Panc1 (cell line): ENCODE measurements at regions not wholly inside any gene's neighbourhood (a gene's known extent, or its start where the extent isn't known, plus 50 kb on each side); places are given as distances from the start of the nearest gene placed in this dataset.

ENCODE experiments used
- ATAC-seq: fragments of 200-7000 bp; cut with Tn5 transposase; 2 replicates; pipeline ENCODE4 v1.9.1; 2020; ENCODE audit warnings: mild to moderate bottlenecking, moderate library complexity
- BruUV-seq: library from RNA; stranded (reverse); fragments of 400-500 nt; replicated peaks from 2 replicates; lab custom pipeline; 2021; lab: Mats Ljungman, UMichigan
- CTCF ChIA-PET: fragments of 300-600 bp; sonication (Branson Sonifier 250); formaldehyde crosslinking; loops from one replicate; lab custom pipeline; 2022; ENCODE audit warnings: antibody characterized with exemption; lab: Charles Lee
- POLR2A ChIA-PET: fragments of 300-600 bp; sonication (Branson Sonifier 250); formaldehyde crosslinking; loops from one replicate; lab custom pipeline; 2022; ENCODE audit warnings: antibody characterized with exemption; lab: Charles Lee
- DNase-seq: peaks from one replicate; pipeline ENCODE4 v3.0.0-alpha.2; 2010; ENCODE audit warnings: low read depth, low spot score
- H3K27ac ChIP-seq: 2 replicates; pipeline ENCODE4 v1.5.1; 2011; ENCODE audit warnings: mild to moderate bottlenecking, low read length, inconsistent platforms
- H3K27me3 ChIP-seq: fragments of 200-500 bp; sonication (Bioruptor generic); 2 replicates; pipeline ENCODE4 v1.6.0; 2014; ENCODE audit warnings: low read length, inconsistent platforms; ENCODE audit not compliant: control insufficient read depth, insufficient read depth
- H3K36me3 ChIP-seq: fragments of 200-500 bp; sonication (Bioruptor generic); 2 replicates; pipeline ENCODE4 v1.5.1; 2014; ENCODE audit warnings: inconsistent platforms, mild to moderate bottlenecking, low read length, moderate library complexity; ENCODE audit not compliant: control insufficient read depth, insufficient read depth
- H3K4me1 ChIP-seq: 2 replicates; pipeline ENCODE4 v1.5.1; 2011; ENCODE audit warnings: inconsistent platforms, mild to moderate bottlenecking, low read length, moderate library complexity; ENCODE audit not compliant: control insufficient read depth, insufficient read depth
- H3K4me3 ChIP-seq, 2 experiments: 2 replicates each; pipeline ENCODE4 v1.5.1; 2011 to 2012; ENCODE audit warnings: low read depth in 2 of 2, low read length in 2 of 2, mild to moderate bottlenecking in 2 of 2, inconsistent platforms in 1 of 2, moderate library complexity in 1 of 2
- H3K9me3 ChIP-seq: fragments of 200-500 bp; sonication (Bioruptor generic); 2 replicates; pipeline ENCODE4 v1.5.1; 2014; ENCODE audit warnings: low read depth, mild to moderate bottlenecking, inconsistent platforms, low read length, moderate library complexity; ENCODE audit not compliant: control insufficient read depth, insufficient read depth
- CTCF ChIP-seq: fragments of 450-650 bp; IDR thresholded peaks from 2 replicates; pipeline ENCODE4 v1.5.1; 2017; ENCODE audit warnings: mild to moderate bottlenecking
- POLR2AphosphoS5 ChIP-seq: IDR thresholded peaks from 2 replicates; pipeline ENCODE4 v1.6.1; 2012; ENCODE audit warnings: mild to moderate bottlenecking, low read depth, low read length, moderate library complexity
- REST ChIP-seq, 2 experiments: IDR thresholded peaks; 2 replicates each; pipeline ENCODE4 v1.6.1; 2011 to 2012; ENCODE audit warnings: low read depth in 2 of 2, control low read depth in 1 of 2, low read length in 1 of 2, mild to moderate bottlenecking in 1 of 2, moderate library complexity in 1 of 2; ENCODE audit not compliant: insufficient read depth in 1 of 2
- SIN3A ChIP-seq: IDR thresholded peaks from 2 replicates; pipeline ENCODE4 v1.6.1; 2012; ENCODE audit warnings: low read depth, mild to moderate bottlenecking, low read length, moderate library complexity, borderline replicate concordance; ENCODE audit not compliant: insufficient read depth
- TCF7L2 ChIP-seq: IDR thresholded peaks from 2 replicates; pipeline ENCODE4 v1.6.1; 2011; ENCODE audit warnings: mild to moderate bottlenecking, low read depth, low read length, inconsistent platforms
- in situ Hi-C: cut with HindIII; loops from 2 replicates; pipeline ENCODE4 v1.10.0; 2016; ENCODE audit warnings: low sequenced_read_pairs, low pct_unique_long_range_greater_than_20kb
- intact Hi-C: fragments of 100-400 bp; cut with micrococcal nuclease; formaldehyde crosslinking; loops from one replicate; pipeline ENCODE4 v1.10.0; 2022; ENCODE audit not compliant: unreplicated experiment

DNA sequence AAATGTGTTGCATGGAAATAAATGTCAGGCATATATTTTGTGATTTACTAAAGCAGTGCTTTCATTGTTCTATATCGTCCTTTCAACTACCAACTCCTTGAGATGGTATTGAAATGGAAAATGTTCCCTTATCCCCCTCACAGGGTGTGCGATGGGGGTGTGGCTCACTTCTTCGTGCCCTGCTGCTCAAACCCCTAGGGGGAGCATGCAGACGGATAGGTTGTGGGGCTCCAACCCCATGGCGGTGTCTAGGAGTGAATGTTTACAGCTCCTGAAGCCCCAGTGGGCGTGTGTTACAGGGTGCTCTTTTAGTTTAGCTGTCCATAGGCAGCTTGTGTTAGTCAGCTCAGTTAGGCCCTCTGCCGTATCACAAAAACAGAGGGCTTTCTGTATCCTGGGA lies 287.7 kb upstream of the EMCN start:
- ChIA-PET POLR2A (no interaction called here), CTCF (no interaction called here)
- in situ Hi-C loops, result no loop called here

GRCh38 chr4:100804576-100805360 lies 286.9 kb upstream of the EMCN start:
- intact Hi-C loops, result no loop called here
- no peaks in the 10 kb centered on the region for H3K27me3 ChIP-seq
- H3K36me3 ChIP-seq, result no peaks in the 10 kb centered on the region
- DNase-seq (no peak), ATAC-seq (no peak)
- ChIA-PET POLR2A (no interaction called here), CTCF (no interaction called here)
- no peak overlapping the region for H3K4me3 ChIP-seq
- TF ChIP-seq SIN3A (no peak), CTCF (no peak), TCF7L2 (no peak), POLR2AphosphoS5 (no peak), REST (IDR thresholded peaks at IDR 0.05; ENCODE audit: insufficient read depth in 1 of 2, low read depth in 2 of 2, low read length in 1 of 2) (no peak)
- H3K27ac ChIP-seq, result no peak overlapping the region
- in situ Hi-C loops, result no loop called here
- H3K4me1 ChIP-seq, result no peaks in the 10 kb centered on the region
- no TSS peak for BruUV-seq
- no peaks in the 10 kb centered on the region for H3K9me3 ChIP-seq

More for the DNA sequence above, 287.7 kb upstream of the EMCN start:
- Histone ChIP-seq H3K27me3 (no peaks in the 10 kb centered on the region), H3K27ac (no peak overlapping the region), H3K36me3 (no peaks in the 10 kb centered on the region), H3K4me3 (no peak overlapping the region), H3K4me1 (no peaks in the 10 kb centered on the region), H3K9me3 (no peaks in the 10 kb centered on the region)
- TF ChIP-seq TCF7L2, result no peak
- TF ChIP-seq CTCF, result no peak
- TF ChIP-seq SIN3A, result no peak
- TF ChIP-seq REST (IDR thresholded peaks at IDR 0.05; ENCODE audit: insufficient read depth in 1 of 2, low read depth in 2 of 2, low read length in 1 of 2), result no peak
- TF ChIP-seq POLR2AphosphoS5, result no peak
- BruUV-seq, result no TSS peak
- DNase-seq, result no peak
- ATAC-seq, result no peak
- intact Hi-C loops, result no loop called here
